Stimulated activated CD4-positive, alpha-beta T cell treated with anti-CD3 and anti-CD28 coated beads, TNF-alpha, amount 100 ng/mL, for 48 hours (primary cell): ENCODE measurements at regions not wholly inside any gene's neighbourhood (a gene's known extent, or its start where the extent isn't known, plus 50 kb on each side); places are given as distances from the start of the nearest gene placed in this dataset.
"Not testable (repeated sequence)": the region's sequence is repeated elsewhere in the genome, so short reads cannot be mapped to it uniquely, and the experiment has no call there.

Source experiments
- DNase-seq, 3 donors: peaks; one replicate each; pipeline ENCODE4 v3.0.0-alpha.2; 2020; ENCODE audit warnings: low read depth in 3 of 3

DNA sequence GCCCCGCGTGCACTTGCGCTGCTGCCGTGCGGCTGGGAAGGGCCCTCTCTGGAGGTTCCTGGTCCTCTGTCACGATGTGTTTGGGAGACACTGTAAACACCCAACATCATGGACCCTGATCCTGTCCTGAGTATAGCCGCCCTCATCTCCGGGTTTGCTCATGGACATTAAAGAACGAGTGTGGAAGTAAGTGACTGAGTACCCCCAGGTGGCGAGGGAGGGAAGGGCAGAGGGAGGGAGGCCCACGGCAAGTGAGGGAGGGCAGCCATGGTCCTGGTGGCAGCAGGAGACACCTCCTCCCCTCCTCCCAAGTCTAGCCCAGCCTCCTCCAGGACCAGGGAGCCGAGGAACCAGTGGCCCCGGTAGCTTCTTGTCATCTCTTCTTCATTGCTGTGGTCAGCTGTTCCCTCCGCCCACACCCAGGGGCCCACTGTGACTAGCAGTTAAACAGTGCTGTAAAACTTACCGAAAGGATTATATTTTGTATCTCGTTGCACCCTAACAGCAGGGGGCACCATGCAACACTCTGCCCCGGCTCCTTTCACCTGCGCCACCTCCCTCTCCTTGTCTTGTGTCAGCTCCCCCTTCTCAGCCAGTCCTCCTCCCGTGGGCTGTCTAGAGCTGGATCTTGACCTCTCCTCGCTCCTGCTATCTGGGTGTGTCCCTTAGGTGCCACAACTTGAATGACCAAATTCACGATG, 566.5 kb upstream of the B3GAT1 start:
- DNase-seq = no peak

DNA sequence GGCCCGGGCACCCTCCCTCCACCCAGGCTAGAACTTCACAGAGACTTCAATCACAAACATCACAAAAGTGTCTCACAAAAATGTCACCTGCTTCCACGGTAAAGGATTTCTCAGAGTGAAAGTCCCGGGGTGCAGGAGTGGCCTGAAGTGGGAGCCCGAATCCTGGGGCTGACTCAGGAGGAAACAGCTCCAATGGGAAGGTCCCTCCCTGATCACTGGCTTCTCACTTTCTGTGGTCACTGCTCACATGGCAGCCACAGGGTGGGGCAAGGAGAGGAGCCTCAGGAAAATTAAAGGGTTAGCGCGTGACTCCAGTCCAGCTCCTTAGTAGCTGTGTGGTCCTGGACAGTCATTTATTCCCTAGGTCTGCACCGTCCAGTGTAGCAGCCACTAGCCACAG, 564.5 kb upstream of the B3GAT1 start:
- DNase-seq = no peak

DNA sequence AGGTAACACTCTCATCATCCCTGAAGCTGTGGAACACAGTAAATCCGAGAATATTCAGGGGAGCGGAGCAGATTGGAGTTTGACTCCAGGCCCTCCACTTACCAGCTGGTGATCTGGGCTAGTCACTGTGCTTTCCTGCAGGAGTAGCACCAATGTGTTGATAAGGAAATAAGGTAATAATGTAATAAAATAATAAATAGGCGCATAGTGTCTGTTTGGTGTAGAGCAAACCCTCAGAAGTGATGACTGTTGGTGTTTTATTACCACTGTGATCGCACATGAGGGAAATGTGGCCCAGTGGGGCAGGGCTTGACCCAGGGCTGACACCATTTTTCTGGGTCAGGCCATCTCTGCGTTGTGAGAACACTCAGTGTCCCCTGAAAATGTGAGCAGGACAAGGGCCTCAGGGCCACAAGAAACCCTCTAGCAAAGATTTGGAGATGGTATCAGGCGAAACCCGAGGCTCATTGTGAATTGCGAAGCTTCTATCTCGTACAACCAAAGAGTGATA, 563.9 kb upstream of the B3GAT1 start:
- no peak for DNase-seq

DNA sequence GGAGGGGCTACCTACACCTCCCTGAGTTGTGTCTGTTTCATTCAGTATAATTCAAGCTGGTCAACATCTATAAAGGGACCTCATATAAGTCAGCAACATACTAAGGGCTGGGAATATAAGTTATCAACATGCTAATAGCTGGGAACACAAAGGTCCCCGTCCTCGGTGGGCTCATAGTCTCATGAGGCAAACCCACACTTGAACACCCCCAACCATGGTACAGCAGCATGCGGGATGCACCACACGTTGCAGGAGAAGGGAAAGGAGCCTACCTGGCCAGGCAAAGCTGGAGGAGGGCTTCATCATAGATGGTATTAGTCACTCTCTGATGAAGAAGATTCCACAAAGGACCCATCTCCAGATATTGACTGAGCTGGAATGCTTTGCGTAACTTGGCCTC, 561.8 kb upstream of the B3GAT1 start:
- no peak for DNase-seq

DNA sequence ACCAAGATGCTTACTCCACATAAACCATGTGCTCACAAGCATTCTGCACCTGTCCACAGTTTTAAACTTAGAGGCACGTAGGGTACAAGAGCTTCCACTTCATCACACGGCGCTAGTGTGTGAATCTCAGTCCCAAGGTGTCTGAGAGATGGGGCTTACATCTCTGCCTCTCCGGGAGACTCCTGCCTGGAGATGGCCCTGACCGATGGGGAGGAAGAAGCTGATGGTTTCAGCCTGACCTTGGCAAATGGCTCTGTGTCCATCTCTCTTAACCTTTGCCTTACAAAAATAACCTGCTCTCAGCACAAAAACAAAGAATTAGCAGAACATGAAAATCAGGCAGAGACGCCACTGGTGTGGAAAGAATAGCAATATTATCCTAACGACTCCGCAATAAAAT, 559.3 kb upstream of the B3GAT1 start:
- no peak for DNase-seq

DNA sequence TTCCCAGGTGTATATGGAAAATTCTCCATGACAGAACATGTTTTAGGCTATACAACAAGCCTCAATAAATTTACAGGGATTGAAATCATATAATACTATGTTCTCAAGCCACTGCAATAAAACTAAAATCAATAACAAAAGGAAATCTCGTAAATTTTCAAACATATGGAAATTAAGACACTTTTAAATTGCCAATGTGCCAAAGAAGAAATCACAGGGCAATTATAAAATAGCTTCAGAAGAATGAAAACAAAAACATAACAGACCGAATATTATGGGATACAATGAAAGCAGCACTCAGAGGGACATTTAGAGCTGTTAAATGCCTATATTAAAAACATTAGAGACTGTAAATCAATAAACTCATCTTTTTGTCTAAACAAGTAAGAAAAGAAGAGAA, 555.7 kb upstream of the B3GAT1 start:
- DNase-seq = no peak

DNA sequence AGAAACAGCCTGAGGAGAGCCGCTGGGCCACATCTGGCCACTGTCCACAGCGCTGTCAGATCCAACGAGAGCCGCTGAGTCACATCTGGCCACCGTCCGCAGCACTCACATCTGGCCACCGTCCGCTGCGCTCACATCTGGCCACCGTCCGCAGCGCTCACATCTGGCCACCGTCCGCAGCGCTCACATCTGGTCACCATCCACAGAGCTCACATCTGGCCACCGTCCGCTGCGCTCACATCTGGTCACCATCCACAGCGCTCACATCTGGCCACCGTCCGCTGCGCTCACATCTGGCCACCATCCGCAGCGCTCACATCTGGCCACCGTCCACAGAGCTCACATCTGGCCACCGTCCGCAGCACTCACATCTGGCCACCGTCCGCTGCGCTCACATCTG, 549.3 kb upstream of the B3GAT1 start:
- DNase-seq = not testable (repeated sequence)

DNA sequence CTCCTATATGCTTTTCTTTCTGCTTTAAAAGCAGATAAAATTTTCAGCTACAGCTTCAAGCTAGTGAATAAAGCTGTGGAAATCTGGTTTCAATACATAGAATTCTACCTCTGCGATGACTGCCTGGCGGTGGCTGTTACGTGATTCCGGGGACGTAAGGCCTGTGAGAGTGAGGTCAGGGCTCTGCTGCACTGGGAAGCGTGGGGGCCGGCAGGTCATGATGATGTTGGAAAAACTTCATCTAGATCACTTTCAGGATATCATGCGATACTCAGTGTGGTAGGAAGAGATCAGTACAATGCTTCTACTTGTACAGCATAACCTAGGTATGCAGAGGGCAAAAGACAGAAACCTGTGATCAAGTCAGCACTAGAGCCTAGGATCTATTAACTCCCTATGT, 546.8 kb upstream of the B3GAT1 start:
- DNase-seq = no peak

DNA sequence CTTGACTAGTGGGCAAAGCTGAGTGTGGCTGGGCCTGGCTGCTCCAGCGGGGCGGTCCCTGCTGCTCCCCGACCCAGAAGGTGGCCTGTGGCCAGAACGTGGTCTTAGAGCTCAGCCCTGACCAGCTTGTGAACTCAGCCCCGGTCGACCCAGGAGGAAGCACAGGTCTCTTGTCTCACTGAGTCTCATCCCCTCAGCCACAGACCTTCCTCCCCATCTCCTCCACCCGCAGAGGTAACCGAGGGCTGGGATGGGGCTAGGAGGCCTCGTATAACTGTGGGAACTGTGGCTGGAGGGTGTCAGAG, 546.2 kb upstream of the B3GAT1 start:
- no peak for DNase-seq

DNA sequence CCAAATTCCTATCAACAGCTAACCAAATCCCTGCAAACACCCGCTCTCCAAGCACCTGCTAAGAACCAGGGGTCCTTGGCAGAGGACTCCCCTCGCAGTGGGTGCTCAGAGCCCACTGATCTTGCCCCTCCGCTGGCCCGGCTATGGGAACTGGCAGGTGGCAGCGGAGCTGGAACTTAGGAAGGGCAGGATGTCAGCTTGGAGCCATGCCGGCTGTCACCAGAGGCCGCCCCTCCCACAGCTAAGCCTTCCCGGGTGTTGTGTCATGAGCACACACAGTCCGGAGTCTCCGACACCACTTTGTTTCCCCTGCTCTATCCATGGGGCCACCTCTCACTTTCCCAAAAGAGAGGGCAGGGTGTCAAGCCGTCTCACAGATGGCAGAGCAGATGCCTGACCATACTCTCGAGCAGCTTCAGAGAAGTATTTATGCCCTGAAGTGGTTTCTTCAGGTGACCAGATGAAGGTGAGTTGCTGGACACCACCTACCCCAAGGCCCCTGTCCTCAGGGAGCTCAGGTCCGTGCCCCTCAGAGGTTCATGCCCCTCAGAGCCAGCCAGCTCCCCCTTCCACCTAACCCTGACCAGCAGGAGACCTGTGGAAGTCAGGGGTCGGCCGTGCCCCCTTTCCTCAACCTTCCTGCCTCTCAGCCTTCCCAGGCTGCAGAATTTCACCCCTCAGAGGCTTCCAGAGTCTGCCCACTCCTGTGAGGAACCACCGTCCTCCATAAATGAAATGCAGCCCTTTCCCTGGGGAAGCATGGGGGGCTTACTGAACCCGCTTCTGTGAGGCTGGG, 545.7 kb upstream of the B3GAT1 start:
- no peak for DNase-seq

DNA sequence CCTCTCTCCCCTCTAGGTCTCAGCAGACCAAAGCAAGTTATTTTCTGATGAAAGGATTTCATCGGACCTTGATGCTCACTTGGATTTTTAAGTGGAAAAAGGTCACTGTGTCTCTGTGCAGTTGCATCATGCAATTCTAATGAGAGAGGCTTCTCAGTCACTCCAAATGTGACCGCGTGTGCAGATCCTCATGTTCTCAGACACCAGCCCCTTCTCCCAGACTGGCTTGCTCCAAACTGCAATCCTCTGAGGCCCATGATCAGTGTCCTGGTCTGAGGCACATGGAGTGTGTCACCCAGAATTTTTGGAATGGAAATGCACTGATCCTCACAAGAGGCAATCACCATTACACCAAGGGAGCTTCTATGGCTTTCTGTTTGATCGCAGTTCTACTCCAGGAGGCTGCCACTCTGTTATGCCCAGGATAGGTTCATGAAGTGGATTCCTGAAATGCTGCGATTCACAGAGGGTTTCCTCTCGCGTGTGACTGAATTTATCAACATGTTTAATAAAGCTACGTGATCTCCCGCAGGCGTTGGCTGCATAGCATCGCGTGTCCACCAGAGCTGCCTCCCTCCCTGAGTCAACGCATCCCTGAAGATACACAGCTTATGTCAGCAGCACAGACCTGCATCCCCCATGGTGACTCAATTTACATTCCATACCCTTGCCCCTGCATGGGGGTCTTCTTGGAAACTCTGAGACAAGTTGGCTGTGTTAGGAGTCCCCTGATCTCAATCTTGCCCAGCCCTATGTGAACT, 544.6 kb upstream of the B3GAT1 start:
- DNase-seq = no peak

DNA sequence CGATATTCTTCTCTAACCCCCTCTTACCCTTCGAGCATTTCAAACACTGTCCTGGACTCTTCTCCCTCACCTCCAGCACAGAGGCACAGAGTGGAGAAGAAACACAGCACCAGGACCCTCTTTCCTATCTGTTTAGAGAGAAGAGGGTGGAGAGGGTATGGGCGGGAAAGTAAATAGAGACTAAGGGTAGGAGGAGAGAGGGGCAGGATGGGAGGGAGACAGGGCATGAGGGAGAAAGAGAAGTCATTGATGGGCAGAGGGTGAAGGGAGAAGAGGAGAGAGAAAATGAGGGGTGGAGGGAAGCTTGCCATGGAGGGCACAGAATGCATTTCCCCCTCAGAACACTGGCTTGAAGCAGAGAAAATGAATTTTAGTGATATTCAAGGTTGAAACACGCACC, 543.9 kb upstream of the B3GAT1 start:
- not testable (repeated sequence) for DNase-seq

DNA sequence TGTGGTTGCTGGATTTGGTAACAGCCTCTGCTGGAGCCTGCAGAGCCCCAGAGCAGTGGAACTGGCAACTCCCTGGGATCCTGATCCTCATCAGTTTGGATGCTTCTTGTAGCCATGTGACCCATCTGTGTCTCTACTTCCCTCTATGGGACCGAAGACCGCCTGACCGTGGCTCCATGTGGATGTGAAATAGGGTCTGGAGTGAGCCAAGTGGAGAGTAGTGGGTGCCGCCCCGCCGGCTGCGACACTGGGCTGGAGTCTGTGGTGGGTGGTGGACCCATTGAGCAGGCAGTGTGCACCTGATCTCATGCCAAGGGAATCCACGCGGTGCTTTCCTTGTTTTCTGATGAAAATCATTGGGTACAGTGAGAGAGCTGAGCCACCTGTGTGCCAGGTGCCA, 543.2 kb upstream of the B3GAT1 start:
- DNase-seq = no peak

DNA sequence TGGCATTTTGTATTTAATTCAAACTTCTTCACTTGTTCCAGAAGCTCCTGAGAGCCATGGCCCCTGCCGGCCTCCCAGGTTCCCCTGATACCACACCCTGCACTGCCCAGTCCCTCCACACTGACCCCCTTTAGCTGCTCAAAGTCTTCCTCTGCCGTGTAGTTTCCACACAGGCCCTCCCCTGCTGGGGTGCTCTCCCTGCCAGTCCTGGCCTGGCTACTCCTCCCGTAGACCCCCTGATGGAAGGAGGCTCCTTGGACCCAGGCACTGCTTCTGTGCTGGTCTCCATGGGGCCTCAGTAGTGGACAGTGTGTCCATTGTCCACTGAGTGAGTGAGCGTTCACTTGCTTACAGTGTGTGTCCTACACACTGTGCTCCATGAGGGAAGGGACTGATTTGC, 542.4 kb upstream of the B3GAT1 start:
- DNase-seq = not testable (repeated sequence)

DNA sequence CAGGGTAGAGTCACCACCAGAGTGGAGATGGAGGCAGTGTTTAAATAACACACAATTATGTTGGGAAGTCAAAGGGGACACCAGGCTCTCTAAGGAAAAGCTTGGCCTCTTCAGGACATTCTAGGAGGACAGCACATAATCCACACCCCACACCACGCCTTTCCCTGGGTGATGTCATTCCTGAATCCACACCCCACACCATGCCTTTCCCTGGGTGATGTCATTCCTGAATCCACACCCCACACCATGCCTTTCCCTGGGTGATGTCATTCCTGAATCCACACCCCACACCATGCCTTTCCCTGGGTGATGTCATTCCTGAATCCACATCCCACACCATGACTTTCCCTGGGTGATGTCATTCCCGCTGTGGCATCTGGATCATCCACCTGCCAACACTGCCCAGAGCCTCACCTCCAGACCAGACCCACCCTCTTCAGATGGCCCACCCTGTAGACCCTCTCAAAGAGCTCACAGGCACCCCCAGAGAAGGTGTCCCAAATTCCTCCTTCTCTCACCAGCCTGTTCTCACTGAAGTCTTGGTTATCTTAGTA, 541.5 kb upstream of the B3GAT1 start:
- not testable (repeated sequence) for DNase-seq

DNA sequence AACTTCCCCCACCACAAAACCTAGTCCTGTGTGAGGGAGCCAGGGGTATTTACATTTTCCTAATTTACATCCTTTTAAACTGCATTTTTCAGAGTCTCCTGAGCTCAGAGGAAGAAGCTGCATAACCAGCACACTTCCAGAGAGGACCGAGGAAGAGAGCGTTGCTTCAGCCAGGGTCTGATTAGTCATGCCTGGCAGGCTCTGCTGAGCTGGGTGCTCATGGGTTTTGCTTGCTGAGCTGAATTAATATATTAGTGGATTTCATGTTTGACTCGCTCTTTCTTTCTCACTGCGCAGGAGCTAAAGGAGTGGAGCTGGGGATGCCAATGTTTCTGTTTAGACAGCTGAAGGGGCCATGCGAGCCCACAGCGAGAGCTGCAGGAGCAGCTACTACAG, 539.3 kb upstream of the B3GAT1 start:
- DNase-seq = no peak

DNA sequence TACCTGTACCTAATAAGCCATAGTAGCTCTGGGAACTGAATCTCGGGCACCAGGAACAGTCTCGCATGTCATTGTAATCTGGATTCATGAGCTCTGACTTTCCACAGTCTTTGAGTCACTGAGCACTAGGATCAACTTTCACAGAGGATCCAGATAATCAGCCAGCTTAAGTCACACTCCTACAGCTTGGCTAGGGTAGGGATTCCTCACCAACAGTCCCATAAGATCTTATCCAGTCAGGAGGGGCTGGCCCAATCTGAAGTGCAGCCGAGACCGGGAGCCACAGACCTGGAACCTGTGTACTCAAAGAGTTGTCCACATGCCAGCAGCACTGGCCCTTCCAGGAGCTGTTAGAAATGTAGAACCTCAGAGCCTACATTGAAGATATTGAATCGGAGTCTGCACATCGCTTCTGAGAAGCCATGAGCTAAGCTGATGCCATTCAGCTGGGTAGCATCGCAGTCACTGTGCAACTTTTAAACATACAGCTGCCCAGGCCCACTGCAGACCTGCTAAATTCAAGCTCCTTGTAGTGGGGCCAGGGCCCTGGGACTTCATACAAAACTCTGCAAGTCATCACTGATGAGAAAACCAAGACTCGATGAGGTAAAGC, 538.8 kb upstream of the B3GAT1 start:
- no peak for DNase-seq

DNA sequence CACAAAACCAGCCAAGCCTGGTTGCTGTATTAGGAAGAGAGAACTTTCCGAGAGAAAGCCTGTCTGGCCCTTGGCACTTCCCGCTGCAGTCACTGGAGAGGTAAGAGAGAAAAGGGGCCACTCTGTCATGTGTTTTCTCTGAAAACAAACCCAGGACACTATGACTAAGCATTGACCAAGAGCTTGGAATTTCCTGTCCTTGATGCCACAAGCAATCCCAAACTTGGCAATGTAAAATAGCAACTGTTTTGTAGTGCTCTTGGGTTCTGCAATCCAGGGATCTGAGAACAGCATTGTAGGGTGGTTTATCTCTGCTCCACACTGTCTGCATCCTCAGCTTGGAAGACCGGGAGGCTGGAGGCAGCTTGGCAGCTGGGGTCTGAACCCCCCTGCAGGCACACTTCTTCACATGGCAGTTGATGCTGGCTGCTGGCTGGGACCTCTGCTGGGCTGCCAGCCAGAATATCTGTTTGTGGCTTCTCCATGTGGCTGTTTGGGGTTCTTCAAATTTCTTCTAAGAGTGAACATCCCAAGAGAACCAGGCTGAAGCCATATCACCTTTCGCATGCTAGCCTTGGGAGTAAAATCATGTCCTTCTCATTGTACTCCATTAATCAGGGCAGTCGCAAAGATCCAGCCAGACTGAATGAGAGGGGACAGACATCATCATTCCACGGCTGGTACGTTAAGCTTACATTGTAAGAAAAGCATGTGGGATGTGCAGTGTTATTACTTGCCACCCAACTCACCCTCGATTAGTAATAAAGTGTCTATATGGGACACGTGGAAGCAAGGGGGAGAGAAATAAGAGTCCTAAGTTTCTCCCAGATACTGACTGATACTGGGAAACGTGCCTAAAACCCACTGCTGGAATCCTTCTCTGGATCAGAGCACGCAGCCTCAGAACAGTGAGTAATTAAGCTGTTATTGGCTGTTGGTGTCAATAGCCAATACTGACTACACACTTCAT, 537.4 kb upstream of the B3GAT1 start:
- no peak for DNase-seq

DNA sequence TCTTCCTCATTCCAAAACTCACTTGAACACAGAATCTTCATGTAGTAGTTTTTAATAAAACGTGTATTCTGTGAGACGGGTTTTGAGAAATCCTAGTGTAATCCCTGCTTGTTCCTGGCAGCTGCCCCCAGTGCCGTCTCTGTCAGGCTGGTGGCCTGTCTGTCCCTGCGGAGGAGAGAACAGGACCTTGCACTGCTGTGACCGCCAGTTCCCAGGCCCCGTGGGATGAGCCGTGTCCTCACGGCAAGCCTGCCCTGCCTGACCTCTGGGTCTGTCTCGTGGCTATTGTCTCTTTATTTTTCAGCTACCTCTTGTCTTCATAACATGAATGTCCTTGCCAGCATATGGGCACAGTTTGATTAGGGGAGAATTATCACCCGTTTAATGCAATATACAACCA, 535.5 kb upstream of the B3GAT1 start:
- DNase-seq = no peak

DNA sequence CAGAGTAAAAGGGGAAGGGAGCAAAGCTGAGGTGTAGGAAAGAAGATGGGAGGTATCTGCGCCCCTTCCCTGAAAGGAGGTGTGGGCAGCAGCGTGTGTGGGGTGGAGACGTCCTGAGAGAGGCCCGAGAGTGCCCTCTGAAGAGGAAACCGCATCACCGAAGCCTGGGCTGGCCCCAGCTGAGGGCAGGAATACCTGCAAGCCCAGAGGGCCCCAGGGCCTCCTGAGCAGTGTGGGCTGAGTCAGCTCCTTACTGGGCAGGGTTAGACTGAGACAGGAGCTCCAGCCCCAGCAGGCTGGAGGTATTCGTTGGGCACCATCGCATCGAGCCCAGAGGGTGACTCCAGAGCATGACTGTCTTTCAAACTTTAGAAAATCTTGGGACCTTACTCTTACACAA, 534.0 kb upstream of the B3GAT1 start:
- no peak for DNase-seq

DNA sequence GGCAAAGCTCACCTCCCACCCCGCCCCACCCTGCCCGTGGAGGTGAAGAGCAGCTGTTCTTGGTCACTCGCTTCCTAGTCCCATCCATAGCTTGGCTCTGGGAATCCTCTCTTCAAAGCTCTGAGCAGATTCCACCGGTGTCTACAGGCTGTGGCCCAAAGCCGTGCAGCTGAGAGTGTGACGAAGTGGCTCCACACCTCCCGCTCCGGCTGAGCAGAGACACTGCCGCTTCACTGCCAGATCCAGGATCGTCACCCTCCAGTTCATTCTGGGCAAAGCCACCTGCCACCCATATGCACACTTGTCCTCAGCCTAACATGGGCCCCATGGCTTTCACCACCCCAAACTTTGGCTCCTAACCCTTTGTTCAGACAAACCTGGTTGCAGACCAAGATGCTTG, 532.9 kb upstream of the B3GAT1 start:
- no peak for DNase-seq
